CD4-positive, alpha-beta T cell treated with Interleukin-15 for 1 hour (primary cell): ENCODE measurements at regions not wholly inside any gene's neighbourhood (a gene's known extent, or its start where the extent isn't known, plus 50 kb on each side); places are given as distances from the start of the nearest gene placed in this dataset.
"Not testable (repeated sequence)": the region's sequence is repeated elsewhere in the genome, so short reads cannot be mapped to it uniquely, and the experiment has no call there.

Experiments
- DNase-seq: peaks from one replicate; pipeline ENCODE4 v3.0.0-alpha.2; 2020

GRCh38 chrX:55142206-55142918 is 53.5 kb downstream of the PAGE2 start:
- DNase-seq: no peak

- DNase-seq: no peak
These were observed 54.1 kb downstream of the PAGE2 start for GRCh38 chrX:55142919-55143310.

- no peak for DNase-seq
These were observed 54.8 kb downstream of the PAGE2 start for GRCh38 chrX:55143621-55144020.

- DNase-seq: no peak
These were observed 55.9 kb downstream of the PAGE2 start for GRCh38 chrX:55144697-55145096.

GRCh38 chrX:55149242-55149641 is 60.4 kb downstream of the PAGE2 start:
- no peak for DNase-seq

GRCh38 chrX:55151199-55151598 is 62.4 kb downstream of the PAGE2 start:
- DNase-seq: no peak

GRCh38 chrX:55159551-55159950 is 60.6 kb upstream of the PAGE5 start:
- no peak for DNase-seq

GRCh38 chrX:55160685-55161552 is 59.2 kb upstream of the PAGE5 start:
- peak; percentile 91 for DNase-seq

GRCh38 chrX:55161581-55161980 is 58.6 kb upstream of the PAGE5 start:
- DNase-seq: no peak

GRCh38 chrX:55163171-55163570 is 57.0 kb upstream of the PAGE5 start:
- no peak for DNase-seq

GRCh38 chrX:55165026-55165425 is 55.1 kb upstream of the PAGE5 start:
- not testable (repeated sequence) for DNase-seq

- DNase-seq: no peak
These were observed 52.9 kb upstream of the PAGE5 start for GRCh38 chrX:55167124-55167803.

- DNase-seq: no peak
These were observed 52.2 kb upstream of the PAGE5 start for GRCh38 chrX:55167901-55168300.

GRCh38 chrX:55169782-55170181 is 50.4 kb upstream of the PAGE5 start:
- DNase-seq: no peak
